DMS 273 treated with DMSO at 0.1 percent for 48 hours (cell line): ENCODE measurements at regions not wholly inside any gene's neighbourhood (a gene's known extent, or its start where the extent isn't known, plus 50 kb on each side); places are given as distances from the start of the nearest gene placed in this dataset.

Experiments used
- DNase-seq: peaks from one replicate; lab custom pipeline; 2025; lab: John Stamatoyannopoulos, UW

DNA sequence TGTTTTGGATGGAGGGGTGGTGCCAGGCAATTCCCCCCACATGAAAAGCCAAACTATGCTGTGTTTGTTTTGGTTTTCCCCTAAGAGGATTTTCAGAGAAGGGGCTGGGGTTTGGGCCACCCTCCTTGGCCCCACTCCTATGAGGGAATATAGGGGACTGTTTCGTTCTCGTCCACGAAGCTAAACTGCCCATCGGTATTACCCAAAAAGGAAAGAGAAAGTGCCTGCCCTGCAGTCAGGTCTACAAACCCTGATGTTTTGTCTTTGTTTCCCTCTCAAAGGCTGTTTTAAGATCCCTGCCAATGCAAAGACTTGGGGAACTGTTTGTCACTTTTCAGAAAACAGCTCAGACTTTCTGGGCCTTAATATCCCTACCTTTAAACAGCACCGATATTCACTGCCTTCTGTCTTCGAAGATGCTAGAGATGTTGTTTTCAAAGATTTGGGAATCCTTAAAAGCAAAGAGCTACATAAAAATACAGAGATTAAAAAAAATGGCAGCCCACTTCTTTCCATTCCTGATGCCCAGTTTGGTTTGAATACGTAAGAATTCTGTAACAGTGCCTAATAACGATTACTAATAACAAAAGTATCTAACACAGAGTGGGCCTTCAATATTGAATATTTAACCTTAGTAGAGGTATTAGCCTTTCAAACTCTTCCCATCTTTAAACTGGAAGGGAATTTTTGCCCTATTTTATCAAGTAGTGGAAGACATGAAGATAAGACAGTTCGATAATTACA lies 518.4 kb downstream of the MED13L start:
- DNase-seq: no peak

DNA sequence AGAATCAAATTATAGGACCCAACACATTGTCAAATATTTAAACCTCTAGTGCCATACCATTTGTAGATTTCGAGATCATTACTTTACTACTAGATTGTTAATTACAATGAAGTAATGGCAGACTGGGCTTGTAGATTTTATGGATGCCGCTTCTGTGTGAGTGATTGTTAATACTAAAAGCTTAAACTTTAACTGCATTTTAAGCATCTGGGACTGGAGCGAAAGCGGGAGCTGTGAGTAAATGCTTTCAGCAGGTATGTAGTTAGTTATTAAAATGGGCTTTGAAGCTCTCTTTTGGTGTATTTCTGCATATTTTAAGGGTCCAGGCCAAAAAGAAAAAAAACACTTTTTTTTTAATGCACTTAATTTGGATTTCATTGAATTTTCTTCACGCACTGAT lies 519.3 kb downstream of the MED13L start:
- DNase-seq: no peak

DNA sequence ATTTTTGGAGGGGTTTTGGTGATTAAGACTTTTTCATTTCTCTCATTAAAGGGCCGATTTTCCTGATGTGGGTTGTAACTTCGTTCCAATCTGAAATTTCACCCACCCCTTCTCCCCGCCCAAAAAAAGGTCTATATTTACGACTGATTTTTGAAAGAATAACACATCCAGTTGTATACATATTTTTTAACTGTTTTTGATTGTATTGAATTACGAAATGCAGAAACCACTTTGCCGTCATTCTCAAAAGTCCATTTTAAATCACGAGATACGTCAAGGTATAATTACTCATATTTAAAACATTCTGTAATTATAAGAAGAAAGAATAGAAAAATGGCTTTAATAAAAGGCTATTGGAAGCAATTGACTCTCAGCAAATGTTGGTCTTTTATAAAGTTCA lies 520.7 kb downstream of the MED13L start:
- no peak for DNase-seq

DNA sequence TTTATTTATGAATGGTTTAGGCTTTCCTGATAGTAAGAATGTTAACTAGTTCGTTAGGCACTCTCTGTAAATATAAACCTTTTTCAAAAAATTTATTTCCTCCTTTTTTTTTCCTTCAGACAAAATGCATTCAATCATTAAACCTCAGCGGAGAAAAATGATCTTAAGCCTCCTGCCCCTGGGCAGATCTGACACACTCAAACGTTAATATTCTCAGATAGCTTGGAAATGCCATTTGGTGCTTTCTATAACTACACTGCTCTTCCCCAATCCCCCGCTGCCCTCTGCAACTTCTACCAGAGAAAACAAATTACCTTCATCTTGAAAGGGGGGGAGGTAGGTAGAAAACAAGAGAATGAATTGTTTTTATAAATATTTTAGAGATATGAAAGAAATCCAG lies 521.2 kb downstream of the MED13L start:
- DNase-seq: no peak

DNA sequence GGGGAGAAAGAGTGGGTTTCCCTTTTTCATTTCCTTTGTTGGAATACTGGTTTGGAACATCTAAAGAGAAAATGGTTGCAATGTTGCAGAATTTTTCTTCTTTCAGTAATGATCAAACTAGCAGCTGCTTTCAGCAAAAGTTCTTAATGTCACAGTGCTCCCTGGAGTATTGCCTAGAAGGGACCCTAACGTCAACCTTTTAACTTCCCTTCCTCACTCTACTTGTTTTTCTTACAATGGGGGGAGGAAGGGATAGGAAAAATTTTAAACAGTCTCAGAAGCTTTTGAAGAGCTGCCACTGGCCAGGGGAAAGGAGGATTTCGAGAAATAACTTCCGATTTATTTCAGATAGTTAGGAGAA lies 521.8 kb downstream of the MED13L start:
- DNase-seq: no peak

DNA sequence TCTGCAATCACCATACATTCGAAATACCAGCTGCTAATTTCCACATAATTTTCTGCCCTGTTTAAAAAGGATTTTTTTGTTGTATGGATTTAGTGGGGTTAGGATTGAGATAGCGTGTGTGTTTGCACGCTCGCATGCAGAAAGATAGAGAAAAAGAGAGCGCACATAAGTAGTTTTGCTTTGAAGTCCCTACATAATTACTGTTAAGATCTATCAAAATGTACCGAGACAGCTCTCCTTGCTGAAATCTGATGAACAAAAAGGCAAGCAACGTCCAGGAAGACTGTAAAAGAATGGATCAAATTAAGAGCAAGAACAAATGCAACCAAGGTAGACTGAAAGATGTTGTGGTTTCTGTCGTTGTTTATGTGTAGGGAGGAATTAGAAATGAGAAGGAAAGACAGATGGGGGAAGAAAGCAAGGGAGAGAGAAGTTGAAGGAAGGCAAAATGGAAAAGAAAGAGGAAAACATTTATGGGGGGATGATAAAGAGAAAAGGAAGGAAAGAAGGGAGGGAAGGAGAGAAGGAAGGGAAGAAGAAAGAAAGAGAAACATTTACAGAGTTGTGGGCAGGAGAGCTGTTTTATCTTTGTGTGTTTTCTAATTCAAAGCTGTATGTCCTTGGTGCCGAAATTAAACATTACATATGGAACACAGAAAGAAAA lies 522.3 kb downstream of the MED13L start:
- DNase-seq: no peak

DNA sequence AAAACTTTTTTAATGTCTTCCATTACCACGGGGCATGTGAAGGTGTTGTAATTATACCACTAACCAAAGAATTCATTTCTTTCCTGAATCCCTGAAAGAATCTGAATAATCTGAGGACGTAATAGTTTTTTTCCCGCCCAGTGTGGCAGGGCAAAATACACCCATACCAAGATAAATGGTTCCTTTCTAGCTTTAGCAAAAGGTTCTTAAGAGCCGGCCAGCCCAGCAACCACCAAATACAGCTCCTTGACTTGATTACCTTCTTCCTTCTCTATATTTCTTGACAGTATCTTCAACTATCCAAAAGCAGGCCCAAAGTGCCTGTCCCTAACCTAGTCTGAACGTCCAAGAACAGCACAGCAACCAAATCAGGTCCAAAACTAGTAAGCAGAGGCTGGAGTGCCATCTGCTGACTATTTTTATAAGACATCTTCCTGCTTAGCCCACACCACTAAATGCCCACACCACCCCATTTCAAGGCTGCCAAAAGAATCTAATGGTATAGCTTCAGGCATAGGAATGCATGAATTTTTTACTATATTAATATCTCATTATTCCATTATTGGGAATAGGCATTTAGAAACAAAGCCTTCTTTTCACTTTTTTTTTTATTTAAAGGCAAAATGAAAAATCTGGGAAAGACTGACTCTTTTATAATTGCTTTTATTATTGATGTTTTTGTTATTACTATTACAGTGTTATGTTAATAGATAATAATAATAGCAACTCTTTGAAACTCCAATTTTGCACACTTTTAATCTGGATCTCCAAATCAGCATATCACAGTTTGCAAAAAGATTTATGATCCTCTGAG lies 524.4 kb downstream of the MED13L start:
- peak; percentile 11 for DNase-seq

DNA sequence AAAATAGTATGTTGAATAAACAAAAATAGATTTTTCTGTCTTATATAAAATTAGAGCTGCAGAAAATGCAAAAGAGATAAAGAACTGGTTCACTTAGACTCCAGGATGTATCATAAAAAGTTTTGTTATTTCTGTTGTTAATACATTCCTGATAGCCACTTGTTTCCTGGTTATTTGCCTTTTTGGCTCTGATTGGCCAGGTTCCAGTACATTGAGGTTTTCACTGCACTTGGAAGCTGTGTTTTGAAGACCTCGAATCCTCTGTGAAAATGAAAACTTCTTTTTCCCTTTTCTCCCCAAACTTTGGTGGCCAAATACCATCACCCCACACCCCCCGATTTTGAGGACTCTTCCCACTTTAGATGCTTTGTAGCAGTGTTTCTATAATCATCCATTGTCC lies 525.3 kb downstream of the MED13L start:
- DNase-seq: no peak

DNA sequence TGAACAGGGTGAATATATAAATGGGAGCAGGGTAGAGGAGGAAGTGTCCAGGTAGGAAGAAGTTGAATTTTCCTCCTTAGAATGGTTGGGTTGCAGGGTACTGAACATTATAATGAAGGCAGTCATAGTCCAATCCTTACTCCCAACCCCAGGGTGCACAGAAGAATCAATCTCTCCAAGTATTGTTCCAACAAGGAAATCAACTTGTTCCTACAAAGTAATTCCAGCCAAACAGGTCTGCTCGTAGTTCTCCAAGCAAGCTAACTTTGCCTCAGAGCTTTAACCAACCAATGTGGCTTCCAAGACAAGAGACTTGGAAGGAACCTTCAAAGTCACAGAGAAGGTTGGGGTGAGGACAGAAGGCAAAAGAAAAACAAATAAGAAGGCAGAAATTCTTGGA lies 527.2 kb downstream of the MED13L start:
- DNase-seq: no peak

DNA sequence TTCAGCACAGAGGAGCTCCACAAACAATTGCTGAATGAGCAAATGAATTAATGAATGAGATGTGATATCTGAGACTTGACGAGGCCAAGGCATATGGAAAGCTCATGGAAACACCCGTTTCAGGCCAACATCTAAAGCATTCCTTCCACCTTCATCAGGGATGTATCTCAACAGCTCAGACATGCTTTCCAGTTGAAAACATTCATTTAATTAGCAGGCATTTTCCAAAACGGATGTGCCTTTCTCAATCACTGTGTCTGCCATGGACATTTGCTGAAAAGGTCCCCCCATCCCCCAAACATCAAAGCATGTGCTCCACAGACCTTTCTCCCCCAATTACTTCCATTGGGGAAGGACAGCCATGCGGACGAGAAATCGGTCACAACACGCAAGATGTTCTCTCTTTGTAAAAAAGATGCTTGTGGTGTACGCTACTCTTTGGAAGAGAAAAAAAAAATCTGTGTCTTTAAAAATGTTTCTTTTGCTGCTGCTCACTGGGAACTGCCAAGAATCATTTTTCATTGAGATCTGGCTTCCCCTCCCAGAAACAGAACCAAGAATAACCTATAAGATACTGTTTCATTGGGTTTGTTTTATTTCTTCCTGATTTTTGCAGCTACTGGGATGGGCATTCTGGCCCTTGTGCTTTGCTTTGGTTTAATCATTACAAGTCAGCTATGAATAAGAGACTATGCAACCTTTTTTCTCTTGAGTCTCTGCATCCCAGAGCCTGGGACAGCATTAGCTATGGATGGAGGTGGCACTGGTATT lies 528.2 kb downstream of the MED13L start:
- no peak for DNase-seq

DNA sequence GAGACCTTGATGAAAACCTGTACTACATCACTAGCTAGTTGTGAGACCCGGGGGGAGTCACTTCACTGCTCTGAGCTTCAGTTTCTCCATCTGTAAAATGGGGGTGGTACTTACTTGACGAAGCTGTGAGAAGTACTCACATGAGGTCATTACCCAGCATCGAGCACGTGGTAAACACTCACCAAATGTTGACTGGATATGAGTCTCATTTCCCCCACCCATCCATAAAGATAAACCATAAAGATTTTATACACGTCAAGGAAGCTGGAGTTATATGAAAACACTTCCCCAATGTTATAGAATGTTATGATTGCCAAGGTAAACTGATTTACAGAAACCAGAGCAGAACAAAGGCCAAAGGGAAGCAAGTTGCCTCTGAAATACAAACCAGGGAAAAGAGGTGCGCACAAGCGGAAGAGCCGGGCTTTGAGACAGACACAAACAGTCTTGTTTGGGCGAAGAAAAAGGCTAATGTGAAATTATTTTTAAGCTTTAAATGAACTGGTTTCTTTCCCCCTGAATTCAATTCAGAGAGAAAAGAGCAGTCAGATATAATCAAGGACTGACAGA lies 536.8 kb downstream of the MED13L start:
- DNase-seq: no peak

DNA sequence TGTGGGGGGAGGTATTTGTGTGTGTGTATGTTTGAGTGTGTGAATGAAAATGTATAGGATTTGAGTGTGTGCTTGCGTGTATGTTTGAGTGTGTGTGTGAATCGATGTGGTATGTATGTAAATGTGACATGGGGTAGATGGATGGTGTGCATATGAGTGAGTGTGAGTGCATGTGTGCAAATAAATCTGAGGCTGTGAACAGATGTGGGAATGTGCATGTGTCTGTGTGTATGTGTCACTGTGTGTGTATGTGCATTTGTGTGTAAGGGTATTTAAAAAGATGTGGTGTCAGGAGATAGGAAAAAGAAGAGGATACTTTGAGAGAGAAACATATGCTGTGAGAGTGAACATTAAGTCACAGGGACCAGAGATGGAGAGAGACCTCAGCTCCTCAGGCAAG lies 539.6 kb downstream of the MED13L start:
- DNase-seq: no peak

DNA sequence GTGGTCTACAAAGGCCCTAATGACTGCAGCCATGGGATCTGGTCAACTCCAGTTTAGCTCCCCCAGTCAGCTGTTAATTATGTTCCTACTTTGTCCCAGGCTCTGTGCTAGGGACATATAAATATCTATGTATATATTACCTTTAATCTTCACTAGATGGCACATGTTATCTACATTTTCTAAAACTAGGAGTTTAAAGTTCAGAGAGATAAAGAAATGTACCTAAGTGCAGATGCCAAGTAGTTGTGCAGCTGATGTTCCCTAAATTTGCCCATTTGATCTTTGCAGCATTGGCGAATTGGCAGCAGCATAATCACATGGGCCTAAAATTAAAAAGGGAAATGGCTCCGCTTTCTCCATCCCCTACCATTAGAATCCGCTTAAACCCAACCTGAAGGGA lies 541.1 kb downstream of the MED13L start:
- DNase-seq: no peak

DNA sequence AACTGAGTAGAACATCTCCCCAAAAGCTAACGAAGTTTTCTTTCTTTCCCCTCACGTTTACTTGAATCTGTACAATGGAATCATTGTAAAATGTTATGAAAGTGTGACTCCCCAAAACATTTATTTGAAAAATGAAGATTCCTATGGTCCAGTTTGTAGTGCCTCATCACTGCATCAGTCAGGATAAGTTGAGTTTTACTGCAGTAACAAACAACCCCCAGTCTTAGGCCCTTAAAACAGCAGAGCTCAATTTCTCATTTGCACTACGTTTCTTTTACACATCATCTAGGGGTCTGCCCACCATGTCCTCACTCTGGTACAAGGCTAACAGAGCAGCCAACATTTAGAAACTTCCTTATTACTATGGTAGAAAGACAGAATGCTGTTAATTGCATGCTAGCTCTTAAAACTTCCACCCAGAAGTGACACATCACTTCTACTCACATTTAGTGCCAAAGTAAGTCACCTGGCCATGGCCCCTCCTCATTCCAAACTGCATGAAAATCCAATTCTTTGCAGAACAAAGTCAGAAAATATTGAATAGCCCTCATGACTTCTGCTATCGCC lies 546.4 kb downstream of the MED13L start:
- DNase-seq: no peak

DNA sequence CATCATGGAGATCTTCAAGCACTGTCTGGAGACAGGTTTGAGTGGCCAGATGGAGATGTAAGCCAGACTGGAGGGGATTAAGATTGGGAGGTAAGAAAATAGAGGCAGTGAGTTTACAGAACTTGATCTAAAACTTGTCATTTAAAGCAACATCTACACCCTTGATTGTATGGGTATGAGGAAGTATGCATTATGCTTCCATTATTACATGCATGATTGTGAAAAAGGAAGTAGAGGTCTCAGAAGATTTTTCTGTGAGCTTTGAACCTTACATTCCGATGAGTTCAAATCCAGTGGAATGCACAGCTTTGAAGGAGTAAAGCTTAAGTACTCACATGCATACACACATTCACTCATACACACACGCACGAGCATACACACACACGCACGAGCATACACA lies 550.8 kb downstream of the MED13L start:
- DNase-seq: no peak

DNA sequence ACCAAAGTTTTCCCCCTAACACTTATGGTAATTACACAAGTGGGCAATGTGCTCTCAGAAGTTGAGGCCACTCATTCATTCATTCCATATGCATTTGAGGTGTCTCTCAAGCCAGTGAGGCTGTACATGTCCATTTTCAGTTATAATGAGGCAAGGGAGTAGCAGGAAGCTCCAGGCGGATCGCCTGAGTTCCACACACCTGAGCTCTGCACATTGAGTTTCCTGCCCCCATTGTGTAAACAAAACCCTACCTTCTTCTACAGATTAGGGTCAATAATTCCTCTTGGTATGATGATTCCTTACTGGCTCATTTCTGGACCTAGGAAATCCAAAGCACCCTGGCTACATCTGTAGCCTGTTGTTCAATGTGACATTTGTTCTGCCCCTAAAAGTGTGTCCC lies 555.3 kb downstream of the MED13L start:
- no peak for DNase-seq

DNA sequence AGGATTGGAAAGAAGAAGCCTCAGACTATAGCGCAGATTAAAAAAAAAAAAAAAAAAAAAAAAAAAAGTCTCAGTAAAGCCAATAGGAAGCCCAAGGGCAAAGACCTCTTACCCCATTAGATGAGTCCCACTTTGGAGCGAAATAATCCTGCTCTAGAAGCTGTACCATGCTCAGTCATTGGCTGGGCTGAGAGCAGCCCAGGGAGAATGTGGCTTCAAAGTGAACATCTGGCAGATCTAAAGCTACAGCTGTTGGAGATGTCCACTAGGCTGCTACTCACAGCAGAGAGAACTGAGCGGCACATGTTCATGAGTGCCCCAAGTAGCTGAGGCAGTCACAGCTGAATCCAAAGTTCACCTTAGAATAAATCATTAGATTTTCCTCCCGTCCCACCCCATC lies 560.9 kb downstream of the MED13L start:
- no peak for DNase-seq

DNA sequence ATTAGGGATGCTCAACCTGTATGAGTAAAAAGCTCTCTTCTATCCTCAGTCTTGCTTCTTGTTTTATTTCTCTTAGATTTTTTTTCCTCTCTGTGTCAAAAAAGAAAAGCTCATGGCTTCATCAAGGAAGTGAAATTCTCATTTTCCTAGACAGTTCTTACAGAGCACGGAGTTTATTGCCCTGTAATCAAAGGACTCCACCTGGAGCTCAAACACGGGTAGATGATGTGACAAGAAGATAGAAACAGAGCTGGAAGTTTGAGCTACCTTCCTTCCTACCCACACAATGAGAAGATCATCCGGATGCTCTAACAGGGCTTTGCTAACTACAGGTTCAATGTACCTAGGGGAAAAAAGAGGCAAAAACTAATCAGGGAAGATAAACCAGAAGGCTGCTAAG lies 564.8 kb downstream of the MED13L start:
- DNase-seq: no peak

DNA sequence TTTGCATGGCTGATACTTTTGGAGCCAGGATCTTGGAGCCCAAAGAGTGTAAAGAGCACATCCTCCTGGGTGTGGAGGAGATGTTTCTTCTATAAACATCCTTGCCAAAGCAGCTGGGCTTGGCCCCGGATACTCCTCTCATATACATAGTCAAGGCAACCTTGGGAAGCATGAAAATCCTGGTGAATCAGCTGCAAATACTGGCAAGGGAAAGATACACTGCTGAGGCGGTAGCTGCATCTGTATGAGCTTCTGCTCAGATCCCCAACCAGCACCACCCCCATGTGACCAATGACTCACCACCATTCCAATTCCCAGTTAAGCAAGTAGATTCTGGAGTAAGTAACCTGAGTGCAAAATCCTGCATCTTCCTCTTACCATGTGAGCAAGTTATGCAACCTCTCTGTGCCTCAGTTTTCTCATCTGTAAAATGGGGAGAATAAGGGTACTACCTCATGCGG lies 567.4 kb downstream of the MED13L start:
- no peak for DNase-seq

DNA sequence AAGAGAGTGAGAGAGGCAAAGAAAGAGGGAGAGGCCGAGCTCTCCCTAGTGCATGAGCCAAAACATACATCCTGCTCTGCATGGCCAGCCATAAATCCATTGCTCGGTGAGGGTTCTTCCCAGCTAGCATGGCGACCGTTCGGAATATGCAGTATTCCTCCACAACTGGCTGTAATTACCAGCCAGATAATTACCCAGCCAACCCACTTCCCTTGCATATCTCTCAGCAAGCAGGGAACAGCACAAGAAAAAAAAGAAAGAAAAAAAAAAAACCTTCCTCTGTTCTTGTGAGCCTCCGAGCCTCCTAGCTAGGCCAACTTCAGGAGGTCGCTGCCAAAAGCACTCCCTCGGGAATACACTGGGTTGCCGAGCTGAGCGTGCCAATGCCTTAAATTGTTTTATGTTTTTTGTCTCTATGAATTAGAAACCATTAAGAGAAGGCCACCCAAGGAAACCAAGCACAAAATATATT lies 567.9 kb downstream of the MED13L start:
- DNase-seq: no peak

DNA sequence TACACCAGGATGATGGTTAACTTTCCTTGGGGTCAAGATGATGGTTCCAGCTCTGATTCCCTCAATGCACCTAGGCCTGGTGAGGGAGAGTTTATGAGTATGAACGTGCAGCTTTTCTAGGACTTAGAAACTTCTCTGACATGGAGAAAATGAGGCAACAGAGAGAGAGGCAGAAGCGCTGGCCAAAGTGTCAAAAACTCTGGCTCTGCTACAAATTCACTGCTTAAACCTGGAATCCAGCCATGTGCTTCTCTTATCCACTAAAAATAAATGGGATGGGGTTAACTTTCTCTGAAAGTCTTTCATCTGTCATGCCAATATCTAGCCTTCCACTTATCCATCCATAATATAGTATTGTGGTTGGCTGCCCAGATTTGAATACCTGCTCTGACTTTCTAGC lies 568.7 kb downstream of the MED13L start:
- DNase-seq: no peak
